DMS79 treated with DMSO at 0.1 percent for 48 hours (cell line): ENCODE measurements at regions not wholly inside any gene's neighbourhood (a gene's known extent, or its start where the extent isn't known, plus 50 kb on each side); places are given as distances from the start of the nearest gene placed in this dataset.
"Not testable (repeated sequence)": the region's sequence is repeated elsewhere in the genome, so short reads cannot be mapped to it uniquely, and the experiment has no call there.

ENCODE experiments used
- DNase-seq: peaks from one replicate; lab custom pipeline; 2025; lab: John Stamatoyannopoulos, UW

DNA sequence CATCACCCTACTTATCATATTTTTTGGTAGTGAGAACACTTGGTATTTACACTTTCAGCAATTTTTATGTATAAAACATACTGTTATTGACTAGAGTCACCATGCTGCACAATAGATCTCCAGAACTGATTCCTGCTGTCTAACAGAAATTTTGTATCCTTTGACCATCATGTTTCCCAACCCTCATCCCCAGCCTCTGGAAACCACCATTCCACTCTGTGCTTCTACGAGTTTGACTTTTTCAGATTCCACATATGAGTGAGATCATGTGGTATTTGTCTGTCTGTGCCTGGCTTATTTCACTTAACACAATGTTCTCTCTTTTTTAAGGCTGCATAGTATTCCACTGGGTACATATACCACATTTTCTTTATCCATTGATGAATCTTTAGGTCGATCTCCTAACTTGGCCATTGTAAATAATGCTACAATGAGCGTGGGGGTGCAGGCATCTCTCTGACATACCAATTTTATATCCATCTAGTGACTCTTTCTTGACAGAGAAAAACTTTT, 115.9 kb upstream of the RUNX1 start:
- DNase-seq: no peak

- no peak for DNase-seq
These were observed 115.3 kb upstream of the RUNX1 start for GRCh38 chr21:35164380-35164779.

GRCh38 chr21:35163411-35163810, 114.3 kb upstream of the RUNX1 start:
- DNase-seq: no peak

DNA sequence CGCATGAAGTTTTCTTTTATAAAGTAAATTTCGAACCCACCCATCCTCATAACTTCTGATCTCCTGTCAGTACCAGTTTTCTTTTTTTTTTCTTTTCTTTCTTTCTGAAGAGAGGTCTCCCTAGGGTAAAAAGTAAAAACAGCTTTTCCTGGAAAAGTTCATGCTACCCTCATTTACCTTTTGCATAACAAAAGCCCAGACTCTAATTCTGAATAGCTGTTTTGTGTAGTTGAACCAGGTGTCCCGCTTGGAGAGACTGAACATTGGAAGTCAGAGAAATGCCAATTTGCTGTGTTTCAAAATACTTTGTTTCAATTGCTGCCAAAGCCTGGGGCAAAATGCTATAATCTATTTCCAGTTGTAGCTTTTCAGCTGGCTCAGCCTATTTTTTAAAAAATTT, 113.7 kb upstream of the RUNX1 start:
- no peak for DNase-seq

- DNase-seq: no peak
These were observed 110.8 kb upstream of the RUNX1 start for GRCh38 chr21:35159881-35160280.

DNA sequence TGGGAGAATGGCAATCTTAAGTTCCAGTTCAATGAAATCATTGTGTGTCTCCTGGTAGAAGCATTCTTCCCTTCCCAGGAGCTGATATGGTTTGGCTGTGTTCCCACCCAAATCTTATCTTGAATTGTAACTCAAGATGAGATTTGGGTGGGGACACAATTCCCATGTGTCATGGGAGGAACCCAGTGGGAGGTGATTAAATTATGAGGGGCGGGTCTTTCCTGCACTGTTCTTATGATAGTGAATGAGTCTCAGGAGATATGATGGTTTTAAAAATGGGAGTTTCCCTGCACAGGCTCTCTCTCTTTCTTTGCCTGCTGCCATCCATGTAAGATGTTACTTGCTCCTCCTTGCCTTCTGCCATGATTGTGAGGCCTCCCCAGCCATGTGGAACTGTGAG, 108.3 kb upstream of the RUNX1 start:
- DNase-seq: not testable (repeated sequence)

DNA sequence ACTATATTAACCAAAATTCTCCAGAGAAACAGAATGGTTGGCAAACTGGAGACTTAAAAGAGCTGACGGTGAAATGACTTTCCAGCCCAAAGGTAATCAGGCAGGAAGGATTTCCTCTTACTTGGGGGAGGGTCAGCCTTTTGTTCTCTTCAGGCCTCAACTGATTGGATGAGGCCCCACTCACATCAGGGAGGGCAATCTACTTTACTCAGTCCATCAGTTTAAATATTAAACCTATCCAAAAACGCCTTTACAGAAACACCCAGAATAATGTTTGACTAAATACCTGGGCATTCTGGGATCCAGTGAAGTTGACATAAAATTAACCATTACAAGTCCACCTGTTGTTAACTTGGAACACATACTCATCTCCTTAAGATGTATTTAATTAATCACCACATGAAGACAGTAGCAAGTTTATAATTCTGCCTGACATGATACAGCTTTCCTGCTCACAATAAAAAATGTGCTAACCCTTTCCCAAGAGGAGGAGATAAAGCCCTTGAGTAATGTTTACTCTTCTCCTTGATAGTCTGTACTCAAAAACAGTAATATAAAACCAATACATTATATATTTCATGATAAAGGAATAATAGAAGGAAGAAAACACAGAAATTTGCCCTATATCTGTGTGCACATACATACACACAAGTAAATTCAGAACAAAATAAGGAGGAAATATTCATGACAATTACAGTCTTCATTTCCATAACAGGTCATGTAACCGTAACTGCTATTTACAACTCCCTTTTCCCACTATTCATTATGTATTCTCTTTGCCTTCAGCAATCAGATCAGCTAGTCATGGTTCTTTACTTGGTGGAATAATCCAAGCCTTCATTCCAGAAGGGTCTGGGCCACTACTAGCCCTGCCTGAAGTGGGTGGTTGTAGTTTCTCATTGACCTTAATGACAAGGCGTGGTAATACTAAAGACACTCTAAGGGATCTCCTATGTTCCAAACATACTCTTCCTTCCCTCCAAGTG, 107.5 kb upstream of the RUNX1 start:
- peak; percentile 4 for DNase-seq

- DNase-seq: no peak
These were observed 105.7 kb upstream of the RUNX1 start for GRCh38 chr21:35154788-35155187.

GRCh38 chr21:35153671-35154070, 104.6 kb upstream of the RUNX1 start:
- DNase-seq: no peak

GRCh38 chr21:35150562-35151226, 101.6 kb upstream of the RUNX1 start:
- DNase-seq: no peak

- DNase-seq: no peak
These were observed 100.6 kb upstream of the RUNX1 start for GRCh38 chr21:35149698-35150097.

DNA sequence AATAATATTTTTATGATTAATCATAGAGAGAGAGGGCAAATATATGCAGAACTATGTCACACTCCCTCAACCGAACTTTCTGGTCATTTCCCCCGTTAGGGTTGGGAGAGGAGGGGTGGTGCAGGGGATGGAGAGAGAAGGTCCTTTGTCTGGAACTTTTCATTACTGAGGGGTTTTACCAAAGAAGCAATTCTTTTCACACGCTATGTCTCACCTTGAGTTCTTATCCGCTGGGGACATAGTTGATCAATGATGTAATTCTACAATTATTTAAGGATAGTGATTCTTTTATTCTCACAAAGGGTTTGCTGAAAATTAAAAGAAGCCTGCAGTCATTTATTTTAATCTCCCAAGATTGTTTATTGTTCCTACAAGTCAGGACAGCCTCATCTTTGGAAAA, 98.3 kb upstream of the RUNX1 start:
- no peak for DNase-seq

- peak; percentile 16 for DNase-seq
These were observed 96.6 kb upstream of the RUNX1 start for GRCh38 chr21:35145626-35146233.

- no peak for DNase-seq
These were observed 95.9 kb upstream of the RUNX1 start for GRCh38 chr21:35144978-35145377.

DNA sequence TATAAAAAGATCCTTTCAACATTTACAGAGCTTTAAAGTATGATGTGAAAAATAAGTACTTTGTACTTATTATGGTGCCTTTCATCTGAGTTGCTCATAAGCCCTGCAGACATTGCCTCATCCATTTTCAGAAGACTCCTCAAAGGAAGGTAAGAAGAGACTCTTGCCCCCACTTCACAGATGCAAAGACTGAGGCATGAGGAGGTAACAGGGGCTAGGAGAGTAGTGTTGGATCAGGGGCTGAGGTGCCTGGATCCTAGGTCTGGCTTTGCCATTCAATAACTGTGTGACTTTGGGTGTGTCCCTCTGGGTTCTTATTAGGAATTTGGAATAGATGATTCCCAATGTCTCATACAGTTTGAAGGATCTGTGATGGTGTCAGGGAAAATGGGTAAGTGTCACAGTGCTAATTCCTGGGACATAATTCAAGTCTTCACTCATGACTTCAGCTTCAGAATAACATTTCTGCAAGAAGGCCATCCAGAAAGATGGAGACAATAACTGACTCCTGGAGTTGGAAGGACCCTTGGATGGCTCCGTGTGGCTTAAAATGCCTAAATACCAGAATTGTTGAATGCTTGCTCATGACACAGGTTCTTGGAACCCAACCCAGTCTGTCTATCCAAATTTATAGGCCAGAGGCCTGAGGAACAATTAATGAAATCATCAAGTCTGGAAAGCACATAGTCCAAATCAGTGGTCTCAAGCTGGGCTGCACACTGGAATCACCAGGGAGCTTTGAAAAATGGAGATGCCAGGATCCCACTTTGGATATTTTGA, 93.1 kb upstream of the RUNX1 start:
- no peak for DNase-seq

- DNase-seq: no peak
These were observed 90.2 kb upstream of the RUNX1 start for GRCh38 chr21:35139382-35139715.

GRCh38 chr21:35138665-35139381, 89.7 kb upstream of the RUNX1 start:
- no peak for DNase-seq

- no peak for DNase-seq
These were observed 87.6 kb upstream of the RUNX1 start for GRCh38 chr21:35136586-35137219.

GRCh38 chr21:35136106-35136505, 87.0 kb upstream of the RUNX1 start:
- no peak for DNase-seq

- DNase-seq: no peak
These were observed 86.4 kb upstream of the RUNX1 start for GRCh38 chr21:35135481-35135880.

DNA sequence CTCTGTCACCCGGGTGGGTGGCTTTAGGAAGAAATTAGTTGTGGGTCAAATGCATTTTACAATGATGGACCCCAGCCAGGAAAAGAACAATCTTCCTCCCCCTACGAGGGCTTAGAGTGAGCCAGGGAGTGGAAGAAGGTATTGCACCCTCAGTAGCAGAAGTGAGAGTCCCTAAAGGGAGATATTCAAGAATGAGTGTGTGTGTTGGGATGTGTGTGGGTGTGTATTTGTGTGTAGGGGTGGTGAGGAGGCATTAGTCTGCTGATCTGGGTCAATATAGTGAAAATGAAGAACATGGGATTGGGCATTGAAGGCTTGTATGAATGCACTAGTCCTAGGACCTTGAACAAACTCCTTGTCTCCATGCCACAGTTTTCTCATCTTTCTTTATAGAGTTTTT, 85.2 kb upstream of the RUNX1 start:
- no peak for DNase-seq
